ENCODE measurements at regions not wholly inside any gene's neighbourhood (a gene's known extent, or its start where the extent isn't known, plus 50 kb on each side); places are given as distances from the start of the nearest gene placed in this dataset.

DNA sequence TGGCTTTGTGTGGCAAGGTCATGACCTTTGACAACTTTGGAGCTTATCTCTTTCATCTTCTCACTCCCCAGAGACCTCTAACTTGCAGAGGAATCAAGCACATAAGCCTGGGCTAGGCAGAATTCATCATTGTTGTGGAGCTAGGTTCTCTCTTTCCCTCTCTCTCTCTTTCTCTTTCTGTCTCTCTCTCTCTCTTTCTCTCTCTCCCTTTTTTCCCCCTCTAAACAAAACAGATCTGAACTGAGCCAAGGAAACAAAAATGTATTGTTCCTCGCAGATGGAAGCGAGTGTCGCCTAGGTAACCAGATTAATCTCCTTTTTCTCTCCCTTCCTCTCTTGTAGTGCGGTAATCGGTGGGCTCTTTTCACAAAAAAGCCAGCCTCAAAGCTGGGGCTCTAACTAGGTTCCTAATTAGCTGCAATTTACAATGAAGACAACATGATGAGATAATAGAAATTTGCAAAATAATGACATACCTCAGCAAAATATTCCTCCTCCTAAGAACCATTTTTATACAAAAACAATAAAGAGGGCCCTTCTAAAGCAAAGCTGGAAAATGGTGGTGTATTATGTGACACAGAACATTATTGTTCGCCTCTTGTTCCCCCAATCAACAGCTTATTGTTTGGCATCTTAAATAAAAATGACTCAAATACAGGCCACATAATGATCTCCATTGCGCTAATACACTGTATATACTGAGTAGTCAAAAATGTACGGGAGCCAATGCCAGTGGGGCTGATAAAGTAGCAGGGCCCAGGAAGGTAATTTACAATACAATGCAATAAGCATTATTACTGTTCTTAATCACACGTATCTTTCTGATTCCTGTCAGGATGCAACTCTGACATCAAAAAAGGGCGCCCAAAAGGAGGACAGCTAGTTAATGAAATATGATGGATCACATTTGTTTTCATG is 65.7 kb upstream of the SOX5 start:
- Mint-ChIP-seq H3K27ac (no peak overlapping the region), H3K36me3 (no peaks in the 10 kb centered on the region), H3K27me3 (ENCODE audit: low read depth in 3 of 3) (peaks cover 0 to 2% (median 0%) of the 10 kb centered on the region in 3 donors), H3K9me3 (peaks cover under 1 to 15% (median 4%) of the 10 kb centered on the region in 6 donors), H3K4me3 (no peak overlapping the region), H3K4me1 (no peaks in the 10 kb centered on the region)
- DNase-seq: no peak

DNA sequence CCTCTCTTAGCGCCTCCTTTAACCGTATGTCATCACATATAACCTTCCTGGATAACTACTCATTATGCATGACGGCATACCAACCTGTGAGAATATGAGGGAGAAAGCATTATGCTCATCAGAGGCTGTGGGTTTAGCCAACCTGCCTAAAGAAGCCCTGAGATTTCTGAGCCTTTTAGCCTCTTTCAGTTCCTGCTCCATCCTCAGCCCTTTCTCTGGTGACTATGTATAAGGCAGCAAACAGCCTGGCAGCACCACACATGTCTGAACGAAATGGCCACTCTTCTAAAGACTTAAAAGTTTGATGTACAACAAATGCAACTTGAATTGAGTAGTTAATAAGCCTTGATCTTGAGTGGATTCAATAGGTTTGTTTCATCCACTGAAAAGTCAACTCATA is 64.8 kb upstream of the SOX5 start:
- no peak for DNase-seq
- Mint-ChIP-seq H3K9me3 (peaks cover 0 to 15% (median 3%) of the 10 kb centered on the region in 6 donors), H3K27me3 (ENCODE audit: low read depth in 3 of 3) (peaks cover 0 to 2% (median 0%) of the 10 kb centered on the region in 3 donors), H3K4me3 (no peak overlapping the region), H3K4me1 (no peaks in the 10 kb centered on the region), H3K27ac (no peak overlapping the region), H3K36me3 (no peaks in the 10 kb centered on the region)

DNA sequence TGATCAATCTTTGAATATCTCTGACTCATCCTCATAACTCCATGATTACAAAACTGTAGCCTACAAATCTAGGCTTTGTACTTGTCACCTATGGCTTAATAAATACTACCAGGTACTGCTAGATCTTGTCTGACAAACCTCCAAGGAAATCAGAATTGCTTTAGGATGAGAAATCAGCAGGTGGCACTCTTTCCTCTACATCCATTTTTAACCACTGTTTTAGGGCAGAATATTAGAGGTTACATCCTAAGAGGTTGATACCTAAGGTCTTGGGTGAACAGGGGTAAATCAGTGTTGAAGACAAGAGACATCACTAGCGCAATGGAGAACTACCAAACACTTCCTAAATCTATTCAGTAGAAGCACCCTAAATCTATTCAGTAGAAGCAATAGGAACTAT is 63.1 kb upstream of the SOX5 start:
- Mint-ChIP-seq H3K9me3 (peaks cover 0 to 7% (median 2%) of the 10 kb centered on the region in 6 donors), H3K4me1 (no peaks in the 10 kb centered on the region), H3K27ac (no peak overlapping the region), H3K4me3 (no peak overlapping the region), H3K27me3 (ENCODE audit: low read depth in 3 of 3) (peaks cover 0 to under 1% (median 0%) of the 10 kb centered on the region in 3 donors), H3K36me3 (no peaks in the 10 kb centered on the region)
- DNase-seq: no peak

DNA sequence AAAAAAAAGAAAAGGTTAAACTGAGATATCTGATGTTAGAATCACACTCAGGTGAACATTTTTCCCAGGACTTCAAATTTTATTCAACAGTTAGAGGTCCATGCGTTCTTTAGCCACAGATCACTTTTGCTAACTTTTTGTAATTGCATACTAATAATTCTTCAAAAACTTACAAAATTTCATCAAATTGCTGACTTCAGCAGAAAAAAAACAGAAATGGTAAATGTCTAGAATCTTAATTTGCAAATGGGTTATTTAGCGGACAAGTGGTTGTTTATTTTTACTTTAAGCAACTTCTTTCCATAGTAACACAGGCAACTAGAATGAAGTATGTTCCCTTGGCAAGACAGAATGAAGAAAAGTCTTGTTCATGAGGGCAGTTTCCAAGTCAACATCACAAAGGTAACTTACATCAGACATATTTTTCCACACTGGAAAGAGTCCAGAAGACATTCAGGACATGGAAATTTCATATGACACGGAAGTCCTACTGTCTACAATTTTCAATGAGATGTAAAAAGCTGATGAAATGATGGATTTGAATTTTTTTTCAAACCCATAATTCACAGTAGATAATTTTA is 62.5 kb upstream of the SOX5 start:
- Mint-ChIP-seq H3K4me1 (no peaks in the 10 kb centered on the region), H3K9me3 (peaks cover 0 to 6% (median 2%) of the 10 kb centered on the region in 6 donors), H3K36me3 (no peaks in the 10 kb centered on the region), H3K27me3 (ENCODE audit: low read depth in 3 of 3) (no peaks in the 10 kb centered on the region), H3K27ac (no peak overlapping the region), H3K4me3 (no peak overlapping the region)
- no peak for DNase-seq

DNA sequence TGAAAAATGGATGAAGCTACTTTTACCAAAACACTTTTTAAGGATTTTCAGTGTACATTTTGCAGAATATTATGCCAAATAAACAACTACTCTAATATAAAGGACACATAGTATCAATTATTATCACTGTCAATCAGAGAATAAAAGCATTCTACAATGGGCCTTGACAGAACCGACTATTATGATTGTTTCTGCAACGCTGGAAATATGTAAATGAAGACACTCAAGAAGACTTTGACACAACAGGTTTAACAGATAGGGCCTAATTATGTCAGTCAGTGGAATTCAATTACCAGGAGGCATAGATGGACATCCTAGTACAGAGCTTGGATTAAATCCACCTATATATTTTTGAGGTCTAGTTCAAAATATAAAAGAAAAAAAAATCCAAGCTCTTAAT is 58.7 kb upstream of the SOX5 start:
- peaks cover 0 to 3% (median 0%) of the 10 kb centered on the region in 6 donors for H3K9me3 Mint-ChIP-seq
- DNase-seq: no peak
- H3K36me3 Mint-ChIP-seq: no peaks in the 10 kb centered on the region
- H3K27me3 Mint-ChIP-seq (ENCODE audit: low read depth in 3 of 3): no peaks in the 10 kb centered on the region
- no peak overlapping the region for H3K4me3 Mint-ChIP-seq
- no peak overlapping the region for H3K27ac Mint-ChIP-seq
- H3K4me1 Mint-ChIP-seq: no peaks in the 10 kb centered on the region

All from immature natural killer cell (primary cell).